ENCODE measurements at regions not wholly inside any gene's neighbourhood (a gene's known extent, or its start where the extent isn't known, plus 50 kb on each side); places are given as distances from the start of the nearest gene placed in this dataset.
A peak's percentile ranks its signal among the peaks of the same experiment; 100 is the strongest.
"Not testable (repeated sequence)": the region's sequence is repeated elsewhere in the genome, so short reads cannot be mapped to it uniquely, and the experiment has no call there.

- Histone ChIP-seq H3K4me3 (no peak overlapping the region), H3K4me1 (peaks cover 28% of the 10 kb centered on the region), H3K27me3 (ENCODE audit: low read depth) (no peaks in the 10 kb centered on the region), H3K27ac (no peak overlapping the region), H3K9me3 (no peaks in the 10 kb centered on the region), H3K36me3 (no peaks in the 10 kb centered on the region)
- ATAC-seq (no peak), DNase-seq (no peak)
- no peak for TF ChIP-seq CTCF (IDR thresholded peaks at IDR 0.05)
- intact Hi-C loops (cut with DNase I), result no loop called here
These were observed 488.9 kb downstream of the PCNX1 start for GRCh38 chr14:71396050-71396677.

DNA sequence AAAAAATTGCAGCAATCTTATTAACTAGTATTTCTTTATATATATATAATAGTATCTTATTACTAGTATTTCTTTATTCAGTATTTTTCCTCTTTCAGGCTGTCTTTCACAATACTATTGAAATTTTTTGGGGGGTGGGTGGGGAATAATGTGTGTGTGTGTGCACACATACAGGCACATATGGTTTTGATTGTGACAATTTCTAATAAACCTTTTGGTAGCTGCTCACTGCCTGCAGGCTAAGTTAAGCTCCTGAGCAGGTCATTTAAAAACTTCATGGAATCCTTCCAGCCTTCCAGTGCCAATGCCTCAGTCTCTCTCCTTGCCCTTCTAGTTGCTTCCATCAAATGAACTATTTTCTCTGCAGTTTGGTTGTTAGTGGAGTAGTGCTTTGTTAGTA lies 490.1 kb downstream of the PCNX1 start:
- H3K4me1 ChIP-seq, result peaks cover 29% of the 10 kb centered on the region

DNA sequence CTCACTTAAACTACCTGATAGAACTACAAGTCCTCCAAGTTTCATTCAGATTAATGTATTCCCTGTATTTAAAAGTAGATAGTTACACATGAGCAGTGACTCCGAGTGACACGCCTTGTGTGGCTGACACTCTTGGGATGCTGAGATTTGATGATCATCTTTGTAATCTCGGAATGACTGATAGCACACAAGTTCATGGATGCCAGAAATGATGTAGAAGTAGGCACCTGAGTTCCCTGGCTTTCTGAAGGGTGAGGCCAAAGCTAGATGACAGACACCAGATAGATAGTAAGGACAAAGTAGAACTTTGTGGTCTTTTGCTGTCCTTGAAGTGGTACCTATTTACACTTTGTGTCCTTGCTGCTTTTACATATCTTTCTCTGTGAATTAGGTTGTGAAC lies 491.2 kb downstream of the PCNX1 start:
- no peak for TF ChIP-seq CTCF (IDR thresholded peaks at IDR 0.05)
- intact Hi-C loops (cut with DNase I), result no loop called here

More for the DNA sequence above, 490.1 kb downstream of the PCNX1 start:
- Histone ChIP-seq H3K4me3 (no peak overlapping the region), H3K9me3 (no peaks in the 10 kb centered on the region), H3K27me3 (ENCODE audit: low read depth) (no peaks in the 10 kb centered on the region), H3K27ac (no peak overlapping the region), H3K36me3 (no peaks in the 10 kb centered on the region)
- TF ChIP-seq CTCF (IDR thresholded peaks at IDR 0.05), result no peak
- intact Hi-C loops (cut with DNase I), result no loop called here
- no peak for ATAC-seq
- DNase-seq, result no peak

DNA sequence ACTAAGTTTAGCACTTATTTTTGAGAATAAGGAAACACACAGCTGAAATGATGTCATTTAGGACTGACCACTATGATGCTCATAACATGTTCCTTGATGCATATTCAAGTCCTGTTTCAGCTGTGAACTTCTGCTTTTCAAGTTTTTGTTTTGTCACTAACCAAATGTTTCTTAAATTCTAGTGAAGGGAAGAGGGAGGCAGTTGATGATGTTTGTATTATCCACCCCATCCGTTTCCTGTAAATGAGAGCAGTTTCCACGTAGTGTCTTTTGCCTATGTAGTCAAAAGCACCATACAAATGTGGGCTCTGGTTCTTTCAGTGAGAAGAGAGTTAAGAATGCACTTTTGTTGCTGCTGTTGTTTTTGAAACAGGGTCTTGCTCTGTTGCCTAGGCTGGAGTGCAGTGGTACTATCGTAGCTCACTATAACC lies 491.8 kb downstream of the PCNX1 start:
- Histone ChIP-seq H3K4me3 (no peak overlapping the region), H3K36me3 (no peaks in the 10 kb centered on the region), H3K4me1 (peaks cover 29% of the 10 kb centered on the region), H3K9me3 (no peaks in the 10 kb centered on the region), H3K27ac (peak overlapping the region; percentile 73), H3K27me3 (ENCODE audit: low read depth) (no peaks in the 10 kb centered on the region)
- intact Hi-C loops (cut with DNase I), result no loop called here
- no peak for DNase-seq
- TF ChIP-seq CTCF (IDR thresholded peaks at IDR 0.05), result no peak
- ATAC-seq, result peak; percentile 69 to 85

More for the DNA sequence above, 491.2 kb downstream of the PCNX1 start:
- no peaks in the 10 kb centered on the region for H3K27me3 ChIP-seq (ENCODE audit: low read depth)
- H3K36me3 ChIP-seq, result no peaks in the 10 kb centered on the region
- H3K27ac ChIP-seq, result peak overlapping the region; percentile 73
- ATAC-seq (peak in 1 of 2 donors; percentile 7), DNase-seq (no peak)
- H3K4me1 ChIP-seq, result peaks cover 29% of the 10 kb centered on the region
- H3K4me3 ChIP-seq, result no peak overlapping the region
- H3K9me3 ChIP-seq, result no peaks in the 10 kb centered on the region

GRCh38 chr14:71400871-71401321 lies 493.6 kb downstream of the PCNX1 start:
- no peaks in the 10 kb centered on the region for H3K27me3 ChIP-seq (ENCODE audit: low read depth)
- no peak for TF ChIP-seq CTCF (IDR thresholded peaks at IDR 0.05)
- ATAC-seq, result peak; percentile 25 to 36
- intact Hi-C loops (cut with DNase I), result no loop called here
- peaks cover 29% of the 10 kb centered on the region for H3K4me1 ChIP-seq
- H3K36me3 ChIP-seq, result no peaks in the 10 kb centered on the region
- H3K9me3 ChIP-seq, result no peaks in the 10 kb centered on the region
- no peak overlapping the region for H3K27ac ChIP-seq
- no peak overlapping the region for H3K4me3 ChIP-seq
- no peak for DNase-seq

GRCh38 chr14:71402415-71402814 lies 495.2 kb downstream of the PCNX1 start:
- intact Hi-C loops (cut with DNase I); ATAC-seq; DNase-seq; H3K36me3 ChIP-seq; H3K27me3 ChIP-seq (ENCODE audit: low read depth); H3K27ac ChIP-seq; H3K9me3 ChIP-seq; H3K4me3 ChIP-seq: not testable (repeated sequence)
- peaks cover 29% of the 10 kb centered on the region for H3K4me1 ChIP-seq
